ENCODE measurements at regions not wholly inside any gene's neighbourhood (a gene's known extent, or its start where the extent isn't known, plus 50 kb on each side); places are given as distances from the start of the nearest gene placed in this dataset.

DNA sequence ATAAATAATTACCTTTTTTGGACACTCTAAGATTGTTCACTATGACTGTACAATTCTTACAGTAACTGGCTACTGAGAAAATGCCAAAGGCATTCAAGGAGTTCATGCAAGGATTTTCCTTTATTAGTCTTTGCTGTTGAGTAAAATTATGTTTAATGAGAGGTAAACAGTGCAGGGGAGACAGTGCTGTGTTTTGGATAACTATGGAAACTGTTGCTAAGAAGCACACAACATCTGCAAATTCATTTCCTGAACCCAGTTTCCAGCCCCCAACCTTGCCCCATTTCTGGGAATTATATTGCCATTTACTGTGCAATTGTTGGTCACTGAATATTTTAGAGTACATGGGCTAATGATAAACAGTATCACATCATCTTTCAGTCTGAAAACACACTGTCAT, 1005.8 kb downstream of the TRHDE start:
- no peak for TF ChIP-seq CREB1 (IDR thresholded peaks at IDR 0.05; ENCODE audit: low read depth)
- TF ChIP-seq, protein P1, sequence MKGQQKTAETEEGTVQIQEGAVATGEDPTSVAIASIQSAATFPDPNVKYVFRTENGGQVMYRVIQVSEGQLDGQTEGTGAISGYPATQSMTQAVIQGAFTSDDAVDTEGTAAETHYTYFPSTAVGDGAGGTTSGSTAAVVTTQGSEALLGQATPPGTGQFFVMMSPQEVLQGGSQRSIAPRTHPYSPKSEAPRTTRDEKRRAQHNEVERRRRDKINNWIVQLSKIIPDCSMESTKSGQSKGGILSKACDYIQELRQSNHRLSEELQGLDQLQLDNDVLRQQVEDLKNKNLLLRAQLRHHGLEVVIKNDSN (IDR thresholded peaks at IDR 0.05): no peak
- TF ChIP-seq NFIC (IDR thresholded peaks at IDR 0.05): no peak
- no peak for TF ChIP-seq YY1 (IDR thresholded peaks at IDR 0.05; ENCODE audit: low read depth)
- TF ChIP-seq, protein P2, sequence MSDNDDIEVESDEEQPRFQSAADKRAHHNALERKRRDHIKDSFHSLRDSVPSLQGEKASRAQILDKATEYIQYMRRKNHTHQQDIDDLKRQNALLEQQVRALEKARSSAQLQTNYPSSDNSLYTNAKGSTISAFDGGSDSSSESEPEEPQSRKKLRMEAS (IDR thresholded peaks at IDR 0.05): no peak
- TF ChIP-seq RAD21 (IDR thresholded peaks at IDR 0.05; ENCODE audit: low read depth): no peak
- TF ChIP-seq EP300 (IDR thresholded peaks at IDR 0.05; ENCODE audit: borderline replicate concordance): no peak
- no peak for TF ChIP-seq TCF12 (IDR thresholded peaks at IDR 0.05; ENCODE audit: low read depth)
- no peak for TF ChIP-seq CEBPB (IDR thresholded peaks at IDR 0.05)

All from Ishikawa (cell line).